HG02970 (cell line): ENCODE measurements at regions not wholly inside any gene's neighbourhood (a gene's known extent, or its start where the extent isn't known, plus 50 kb on each side); places are given as distances from the start of the nearest gene placed in this dataset.

ENCODE experiments used
- ATAC-seq: cut with Tn5 transposase; IDR thresholded peaks from one replicate; pipeline ENCODE4 v1.9.1; 2021; ENCODE audit warnings: mild to moderate bottlenecking, moderate library complexity, moderate number of reproducible peaks; ENCODE audit not compliant: unreplicated experiment, low FRiP score

- no peak for ATAC-seq
Observed at GRCh38 chr18:39946623-39947061, 2008.4 kb upstream of the PIK3C3 start.

DNA sequence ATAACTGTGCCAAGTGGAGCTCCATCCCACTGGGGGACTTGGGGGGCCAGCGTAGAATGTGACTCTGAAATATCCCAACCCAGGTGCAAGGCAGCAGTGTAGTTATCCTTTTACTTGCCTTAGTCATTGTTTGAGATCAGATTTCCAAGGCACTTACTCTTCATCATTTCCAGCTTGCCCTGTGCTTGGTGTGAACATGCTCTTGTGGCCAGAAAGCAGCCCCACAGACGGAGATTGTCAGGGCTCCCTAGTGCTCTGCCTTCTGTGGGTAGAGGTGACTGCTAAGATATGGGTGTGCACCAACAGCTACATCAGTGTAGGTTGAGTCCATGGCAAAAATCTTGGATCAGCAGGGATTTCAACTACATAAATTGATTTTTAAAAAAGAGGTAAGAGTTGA is 2010.0 kb upstream of the PIK3C3 start:
- ATAC-seq, result no peak

DNA sequence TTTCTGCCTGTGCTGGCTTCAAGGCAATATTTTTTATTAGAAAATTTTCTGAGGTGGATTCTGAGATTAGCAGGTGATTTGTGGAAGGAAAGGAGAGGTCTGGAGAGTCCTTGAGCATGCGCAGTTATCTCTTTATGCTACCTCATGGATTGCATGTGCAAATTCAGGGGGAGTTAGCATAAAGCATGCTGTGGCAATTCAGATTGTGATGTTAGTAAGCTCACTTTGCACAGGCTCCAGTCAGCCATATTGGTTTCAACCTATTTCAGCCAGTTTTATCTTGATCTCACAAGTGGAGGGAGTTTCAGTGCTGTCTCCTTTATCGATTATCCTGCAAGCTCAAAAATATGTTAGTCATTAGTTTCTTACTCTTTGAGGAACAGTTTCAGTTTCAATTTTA is 2012.3 kb upstream of the PIK3C3 start:
- no peak for ATAC-seq

GRCh38 chr18:39938676-39939608 is 2016.1 kb upstream of the PIK3C3 start:
- ATAC-seq, result no peak

DNA sequence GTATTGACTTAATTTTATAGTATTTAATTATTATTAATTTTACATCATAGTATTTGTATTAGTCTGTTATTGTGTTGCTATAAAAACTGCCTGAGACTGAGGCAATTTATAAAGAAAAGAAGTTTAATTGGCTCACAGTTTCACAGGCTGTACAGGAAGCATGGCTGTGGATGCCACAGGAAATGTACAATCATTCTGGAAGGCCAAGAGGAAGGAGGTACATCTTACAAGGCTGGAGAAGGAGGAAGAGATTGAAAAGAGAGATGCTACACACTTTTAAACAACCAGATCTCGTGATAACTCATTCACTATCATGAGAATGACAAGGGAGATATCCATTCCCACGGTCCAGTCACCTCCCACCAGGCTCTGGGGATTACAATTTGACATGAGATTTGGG is 2019.4 kb upstream of the PIK3C3 start:
- ATAC-seq, result no peak

DNA sequence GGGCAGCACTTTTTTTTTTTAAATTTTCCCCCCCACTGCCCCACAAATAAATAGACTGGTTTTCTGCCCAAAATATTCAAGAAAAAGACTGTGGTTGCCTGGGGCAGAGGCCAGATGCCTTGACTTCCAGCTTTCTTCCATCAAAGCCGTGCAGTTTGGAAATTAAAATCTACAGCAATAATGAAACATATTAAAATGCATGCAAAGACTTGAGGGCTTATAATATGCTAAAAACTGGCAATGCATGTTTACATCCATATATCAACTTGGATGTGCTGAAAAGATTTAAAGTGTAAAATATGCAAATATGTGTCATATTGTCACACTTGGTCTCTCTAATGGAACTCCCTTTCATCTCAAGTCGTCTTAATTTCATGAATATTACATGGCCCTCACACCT is 2036.2 kb upstream of the PIK3C3 start:
- ATAC-seq, result no peak

DNA sequence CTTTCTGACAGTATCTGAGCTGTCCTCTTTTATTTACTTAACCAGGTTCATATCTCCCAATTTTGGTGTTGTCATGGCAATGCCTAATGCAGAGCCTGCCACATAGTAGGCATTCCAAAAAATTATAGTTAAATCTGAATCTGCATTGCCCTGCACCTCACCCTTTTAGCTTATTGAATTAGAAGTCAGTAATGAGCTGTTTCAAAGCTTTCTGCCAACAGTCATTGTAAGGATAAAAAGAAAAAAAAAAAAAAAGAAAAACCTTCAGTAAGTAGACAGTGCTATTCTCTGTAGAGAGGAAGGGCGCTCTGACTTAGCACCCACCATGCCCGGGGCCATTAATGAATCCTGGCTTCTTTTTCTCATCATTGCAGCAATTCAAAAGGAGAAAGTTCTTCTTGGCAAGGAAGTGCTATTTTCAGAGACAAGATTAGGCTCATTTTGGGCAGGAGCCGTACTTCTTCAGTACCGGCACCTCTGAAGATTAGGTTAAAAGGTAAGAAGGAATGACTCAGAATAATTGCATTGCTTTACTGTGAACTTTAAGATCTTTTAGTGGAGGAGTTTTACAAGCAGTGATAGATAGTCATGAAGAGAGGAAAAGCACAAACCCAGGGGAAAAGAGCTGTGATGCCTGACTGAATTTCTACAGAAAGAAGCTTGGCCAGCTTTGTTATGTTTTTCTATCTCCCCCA is 2041.2 kb upstream of the PIK3C3 start:
- ATAC-seq, result no peak

- ATAC-seq, result no peak
Observed at GRCh38 chr18:39911716-39912115, 2043.3 kb upstream of the PIK3C3 start.

- no peak for ATAC-seq
Observed at GRCh38 chr18:39909706-39910105, 2045.3 kb upstream of the PIK3C3 start.

DNA sequence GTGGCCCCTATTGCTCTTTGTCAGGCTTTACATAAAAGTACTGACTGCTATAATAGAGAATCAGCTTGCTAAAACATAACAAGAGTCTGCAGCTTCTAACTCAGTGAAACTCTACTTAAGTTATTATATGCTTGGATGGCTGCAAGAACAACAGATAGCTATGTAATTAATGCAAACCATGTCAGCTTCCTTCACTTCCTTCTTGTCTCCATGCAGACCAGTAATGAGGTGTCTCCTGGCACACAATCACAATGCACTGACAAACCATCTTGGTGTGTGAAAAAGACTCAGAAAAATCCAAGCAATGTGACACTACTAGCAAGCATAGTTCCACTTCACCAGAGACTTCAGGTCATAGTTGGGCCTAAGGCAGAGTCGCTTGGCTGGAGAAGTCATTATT is 2068.9 kb upstream of the PIK3C3 start:
- ATAC-seq, result no peak

- no peak for ATAC-seq
Observed at GRCh38 chr18:39872651-39873050, 2082.4 kb upstream of the PIK3C3 start.

DNA sequence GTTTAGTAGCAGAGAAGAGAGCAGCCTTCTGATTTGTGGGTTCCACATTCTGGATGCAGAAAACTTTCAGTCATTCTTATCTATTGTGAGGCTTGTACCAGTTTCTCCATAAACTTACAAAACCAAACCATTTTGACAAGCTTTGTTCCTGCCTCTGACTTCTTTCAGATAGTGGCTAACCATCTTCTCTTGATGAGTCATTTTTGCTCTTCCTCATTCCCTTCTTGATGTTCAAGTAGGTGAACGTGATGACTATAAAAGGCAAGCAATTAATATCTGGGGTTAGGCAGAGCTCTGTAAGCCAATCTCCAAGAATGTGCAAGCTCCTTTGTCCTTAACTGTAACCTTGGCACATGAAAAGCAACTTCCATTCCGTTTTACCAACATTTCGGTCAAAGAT is 2083.1 kb upstream of the PIK3C3 start:
- ATAC-seq, result no peak

DNA sequence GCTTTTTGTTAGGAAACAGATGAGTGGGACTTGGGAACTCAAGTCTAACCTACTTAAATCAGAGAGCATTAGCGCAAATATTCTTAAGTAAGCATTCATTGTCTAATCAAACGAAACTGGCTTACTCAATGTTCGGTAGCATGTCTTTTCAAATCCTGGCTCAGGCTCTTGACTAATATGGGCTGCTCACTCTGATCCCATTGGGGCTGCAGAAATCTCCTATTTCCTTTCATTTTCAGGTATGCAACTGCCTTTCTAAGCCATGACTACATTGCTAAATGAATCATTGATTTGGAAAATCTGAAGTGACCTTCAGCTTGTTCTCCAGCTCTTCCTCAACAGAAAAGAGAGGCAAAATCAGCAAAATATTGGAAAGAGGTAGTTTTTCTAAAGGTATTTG is 2084.4 kb upstream of the PIK3C3 start:
- ATAC-seq, result no peak

- ATAC-seq, result no peak
Observed at GRCh38 chr18:39863916-39864315, 2091.1 kb upstream of the PIK3C3 start.

DNA sequence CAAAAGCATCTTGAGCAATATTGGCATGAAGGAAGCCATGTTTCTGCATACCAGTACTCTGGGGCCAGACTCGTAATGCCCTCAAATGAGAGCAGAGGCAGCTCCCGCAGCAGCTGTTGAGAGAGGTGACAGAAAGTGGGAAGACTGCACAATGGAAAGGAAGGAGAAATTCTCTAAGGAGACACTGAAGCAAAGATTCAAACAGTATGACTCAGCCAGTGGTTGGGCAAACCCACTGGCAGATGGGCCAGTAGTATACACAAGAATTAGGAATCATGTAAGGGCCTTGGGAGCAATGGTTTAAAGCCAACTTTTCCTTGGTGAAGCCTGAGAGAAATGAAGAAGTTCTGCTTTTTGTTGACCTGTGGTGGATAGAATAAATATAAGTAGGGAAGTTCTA is 2092.7 kb upstream of the PIK3C3 start:
- ATAC-seq, result no peak

DNA sequence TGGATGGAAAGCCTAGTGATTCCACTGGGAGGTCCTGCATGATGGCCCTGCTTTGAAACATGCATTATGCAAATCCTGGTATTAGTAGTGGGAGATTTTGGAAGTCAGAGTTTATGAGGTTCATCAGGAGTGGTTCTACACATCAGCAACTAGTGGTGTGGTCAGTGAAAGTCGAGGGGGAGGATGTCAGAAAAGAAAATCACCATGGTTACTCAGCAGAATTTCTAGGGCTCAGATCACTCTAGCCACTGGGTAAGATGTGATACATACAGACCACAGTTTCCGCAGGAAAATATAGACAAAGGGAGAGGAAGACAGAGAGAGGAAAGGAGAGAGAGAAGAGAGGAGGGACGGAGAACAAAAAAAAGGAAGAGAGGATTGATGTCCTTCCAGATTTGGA is 2100.7 kb upstream of the PIK3C3 start:
- no peak for ATAC-seq

- ATAC-seq, result no peak
Observed at GRCh38 chr18:39846265-39846664, 2108.8 kb upstream of the PIK3C3 start.

DNA sequence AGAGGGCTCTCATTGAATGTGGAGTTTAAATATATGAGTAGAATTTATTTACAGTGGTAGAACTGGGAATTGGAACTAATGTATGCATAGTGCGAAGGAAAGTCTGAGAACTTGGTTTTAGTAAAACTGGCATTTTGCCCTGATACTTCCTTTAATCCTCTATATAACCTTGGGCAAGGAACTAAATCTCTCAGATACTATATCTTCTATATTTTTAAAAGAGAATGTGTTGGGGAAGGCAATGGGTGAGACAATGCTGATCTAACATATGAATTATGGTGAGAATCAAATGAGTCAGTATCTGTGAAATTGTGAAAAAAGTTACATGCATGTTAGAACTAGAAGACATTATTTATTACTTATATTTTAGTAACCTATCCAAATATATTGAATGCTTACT is 2109.4 kb upstream of the PIK3C3 start:
- ATAC-seq, result no peak

DNA sequence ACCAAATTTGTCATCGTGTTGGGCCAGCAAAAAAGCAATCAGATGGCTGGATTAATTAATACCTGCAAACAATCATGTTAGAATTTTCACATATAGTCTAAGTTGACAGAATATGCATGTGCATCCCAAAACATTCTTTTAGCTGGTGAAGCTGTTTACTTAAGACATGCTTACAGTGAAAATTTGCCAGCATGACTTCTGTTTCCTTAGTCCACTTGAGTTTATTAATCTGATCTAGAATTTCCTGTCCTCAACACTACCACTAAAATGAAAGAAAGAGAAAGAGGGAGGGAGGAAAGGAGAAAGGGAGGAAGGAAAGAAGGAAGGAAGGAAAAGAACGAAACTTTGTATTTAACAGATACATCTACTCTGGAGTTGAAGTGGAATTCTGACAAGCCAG is 2109.9 kb upstream of the PIK3C3 start:
- no peak for ATAC-seq

- no peak for ATAC-seq
Observed at GRCh38 chr18:39843546-39843945, 2111.5 kb upstream of the PIK3C3 start.

DNA sequence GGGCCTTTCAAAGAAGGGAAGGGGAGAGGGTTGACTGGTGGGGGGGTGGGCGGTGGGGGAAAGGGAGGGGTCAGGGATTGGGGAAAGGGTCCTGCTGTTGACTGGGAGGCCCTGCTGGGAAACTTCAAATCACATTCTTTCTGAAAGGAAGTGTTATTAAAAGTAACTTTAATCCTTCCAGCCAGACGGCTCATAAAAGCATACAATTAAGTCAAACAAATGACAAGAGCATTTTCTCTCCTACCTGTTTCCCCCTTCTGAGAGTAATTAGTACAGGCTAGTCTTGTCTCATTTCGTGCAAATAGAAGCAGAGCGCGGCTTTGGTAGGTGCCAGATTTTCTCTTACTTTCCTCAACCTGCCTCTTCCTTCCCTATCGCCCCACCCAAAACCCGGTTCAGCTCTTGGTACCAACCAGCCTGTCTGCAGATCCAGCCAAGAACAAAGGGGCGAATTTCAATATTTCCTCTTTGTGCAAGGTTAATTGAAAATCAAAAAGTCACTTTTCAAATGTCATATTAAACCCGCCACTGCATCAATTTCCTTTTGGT is 2112.6 kb upstream of the PIK3C3 start:
- no peak for ATAC-seq
